ENCODE measurements at regions not wholly inside any gene's neighbourhood (a gene's known extent, or its start where the extent isn't known, plus 50 kb on each side); places are given as distances from the start of the nearest gene placed in this dataset.

GRCh38 chr6:143578054-143578453 lies 66.5 kb upstream of the FUCA2 start:
- ATAC-seq, result no peak

GRCh38 chr6:143575901-143576426 lies 64.4 kb upstream of the FUCA2 start:
- TF ChIP-seq CTCF (IDR thresholded peaks at IDR 0.05), result no peak

More at GRCh38 chr6:143578054-143578453, 66.5 kb upstream of the FUCA2 start:
- H3K27ac ChIP-seq, result no peak overlapping the region
- DNase-seq, result no peak
- H3K4me3 ChIP-seq, result no peak overlapping the region
- TF ChIP-seq CTCF (IDR thresholded peaks at IDR 0.05), result no peak
- no peaks in the 10 kb centered on the region for H3K4me1 ChIP-seq
- H3K27me3 ChIP-seq (ENCODE audit: insufficient read depth in 3 of 3, low read length in 2 of 3), result no peaks in the 10 kb centered on the region
- WGBS, 3 donors, result 43 to 66% (median 43%) methylated on average over 2 of the region's 2 CpGs
- H3K36me3 ChIP-seq (ENCODE audit: insufficient read depth in 1 of 2, low read depth in 1 of 2), result no peaks in the 10 kb centered on the region
- intact Hi-C loops (cut with DNase I), result loop anchor here in 1 of 2 donors (5.0 kb wide), 1 partner anchor 364 kb away; no protein-coding TSS in a partner anchor
- no peaks in the 10 kb centered on the region for H3K9me3 ChIP-seq

GRCh38 chr6:143575440-143575839 lies 63.9 kb upstream of the FUCA2 start:
- H3K4me1 ChIP-seq, result no peaks in the 10 kb centered on the region
- DNase-seq, result no peak
- H3K36me3 ChIP-seq (ENCODE audit: insufficient read depth in 1 of 2, low read depth in 1 of 2), result no peaks in the 10 kb centered on the region
- 0 to 8% (median 1%) methylated on average over 5 of the region's 5 CpGs for WGBS, 3 donors
- H3K27ac ChIP-seq, result no peak overlapping the region
- intact Hi-C loops (cut with DNase I), result loop anchor here (1.0 to 5.0 kb wide), 3 partner anchors 367 to 439 kb away; no protein-coding TSS in a partner anchor
- no peaks in the 10 kb centered on the region for H3K27me3 ChIP-seq (ENCODE audit: insufficient read depth in 3 of 3, low read length in 2 of 3)
- ATAC-seq, result peak; percentile 75 to 93 (median 86)
- TF ChIP-seq CTCF (IDR thresholded peaks at IDR 0.05), result peak; percentile 90
- no peaks in the 10 kb centered on the region for H3K9me3 ChIP-seq
- H3K4me3 ChIP-seq, result no peak overlapping the region

More at GRCh38 chr6:143575901-143576426, 64.4 kb upstream of the FUCA2 start:
- Histone ChIP-seq H3K36me3 (ENCODE audit: insufficient read depth in 1 of 2, low read depth in 1 of 2) (no peaks in the 10 kb centered on the region), H3K4me3 (no peak overlapping the region), H3K27ac (no peak overlapping the region), H3K27me3 (ENCODE audit: insufficient read depth in 3 of 3, low read length in 2 of 3) (no peaks in the 10 kb centered on the region), H3K4me1 (no peaks in the 10 kb centered on the region), H3K9me3 (no peaks in the 10 kb centered on the region)
- DNase-seq (no peak), ATAC-seq (peak in 2 of 4 donors; percentile 22 to 28)
- WGBS, 3 donors, result 46 to 54% (median 47%) methylated on average over 6 of the region's 6 CpGs
- intact Hi-C loops (cut with DNase I), result loop anchor here (1.0 to 5.0 kb wide), 3 partner anchors 366 to 439 kb away; no protein-coding TSS in a partner anchor

- Histone ChIP-seq H3K27ac (no peak overlapping the region), H3K36me3 (ENCODE audit: insufficient read depth in 1 of 2, low read depth in 1 of 2) (no peaks in the 10 kb centered on the region), H3K27me3 (ENCODE audit: insufficient read depth in 3 of 3, low read length in 2 of 3) (no peaks in the 10 kb centered on the region), H3K4me1 (no peaks in the 10 kb centered on the region), H3K4me3 (no peak overlapping the region), H3K9me3 (no peaks in the 10 kb centered on the region)
- 71 to 78% (median 73%) methylated on average over 13 of the region's 13 CpGs for WGBS, 3 donors
- intact Hi-C loops (cut with DNase I), result no loop called here
- no peak for TF ChIP-seq CTCF (IDR thresholded peaks at IDR 0.05)
- ATAC-seq, result no peak
- no peak for DNase-seq
Observed at GRCh38 chr6:143570147-143570853, 58.8 kb upstream of the FUCA2 start.
